ENCODE measurements at regions not wholly inside any gene's neighbourhood (a gene's known extent, or its start where the extent isn't known, plus 50 kb on each side); places are given as distances from the start of the nearest gene placed in this dataset.

- no peak for DNase-seq (ENCODE audit: insufficient read length)
- no peak for TF ChIP-seq POLR2AphosphoS5 (IDR thresholded peaks at IDR 0.05; ENCODE audit: low read depth, low read length)
- no peak for TF ChIP-seq POLR2A (IDR thresholded peaks at IDR 0.05; ENCODE audit: low read depth, low read length)
- TF ChIP-seq TAF1 (IDR thresholded peaks at IDR 0.05; ENCODE audit: borderline replicate concordance, low read depth, low read length): no peak
- FAIRE-seq: no peak
Measured at GRCh38 chr4:146998157-146998556, 52.5 kb upstream of the TTC29 start.

GRCh38 chr4:147003956-147004809, 58.5 kb upstream of the TTC29 start:
- no peak for DNase-seq (ENCODE audit: insufficient read length)
- FAIRE-seq: no peak
- no peak for TF ChIP-seq POLR2A (IDR thresholded peaks at IDR 0.05; ENCODE audit: low read depth, low read length)
- TF ChIP-seq TAF1 (IDR thresholded peaks at IDR 0.05; ENCODE audit: borderline replicate concordance, low read depth, low read length): no peak
- no peak for TF ChIP-seq POLR2AphosphoS5 (IDR thresholded peaks at IDR 0.05; ENCODE audit: low read depth, low read length)

GRCh38 chr4:147006229-147006628, 60.6 kb upstream of the TTC29 start:
- DNase-seq (ENCODE audit: insufficient read length) (no peak), FAIRE-seq (no peak)
- TF ChIP-seq POLR2A (IDR thresholded peaks at IDR 0.05; ENCODE audit: low read depth, low read length) (no peak), POLR2AphosphoS5 (IDR thresholded peaks at IDR 0.05; ENCODE audit: low read depth, low read length) (no peak), TAF1 (IDR thresholded peaks at IDR 0.05; ENCODE audit: borderline replicate concordance, low read depth, low read length) (no peak)

GRCh38 chr4:147009875-147010274, 64.2 kb upstream of the TTC29 start:
- no peak for FAIRE-seq
- no peak for DNase-seq (ENCODE audit: insufficient read length)
- TF ChIP-seq POLR2A (IDR thresholded peaks at IDR 0.05; ENCODE audit: low read depth, low read length): no peak
- no peak for TF ChIP-seq TAF1 (IDR thresholded peaks at IDR 0.05; ENCODE audit: borderline replicate concordance, low read depth, low read length)
- no peak for TF ChIP-seq POLR2AphosphoS5 (IDR thresholded peaks at IDR 0.05; ENCODE audit: low read depth, low read length)

GRCh38 chr4:147011411-147011810, 65.7 kb upstream of the TTC29 start:
- TF ChIP-seq TAF1 (IDR thresholded peaks at IDR 0.05; ENCODE audit: borderline replicate concordance, low read depth, low read length) (no peak), POLR2A (IDR thresholded peaks at IDR 0.05; ENCODE audit: low read depth, low read length) (no peak), POLR2AphosphoS5 (IDR thresholded peaks at IDR 0.05; ENCODE audit: low read depth, low read length) (no peak)
- DNase-seq (ENCODE audit: insufficient read length) (no peak), FAIRE-seq (no peak)

- no peak for DNase-seq (ENCODE audit: insufficient read length)
- TF ChIP-seq POLR2AphosphoS5 (IDR thresholded peaks at IDR 0.05; ENCODE audit: low read depth, low read length): no peak
- no peak for TF ChIP-seq TAF1 (IDR thresholded peaks at IDR 0.05; ENCODE audit: borderline replicate concordance, low read depth, low read length)
- no peak for TF ChIP-seq POLR2A (IDR thresholded peaks at IDR 0.05; ENCODE audit: low read depth, low read length)
- FAIRE-seq: no peak
Measured at GRCh38 chr4:147012059-147012707, 66.5 kb upstream of the TTC29 start.

- no peak for DNase-seq (ENCODE audit: insufficient read length)
- no peak for FAIRE-seq
- TF ChIP-seq POLR2A (IDR thresholded peaks at IDR 0.05; ENCODE audit: low read depth, low read length) (no peak), POLR2AphosphoS5 (IDR thresholded peaks at IDR 0.05; ENCODE audit: low read depth, low read length) (no peak), TAF1 (IDR thresholded peaks at IDR 0.05; ENCODE audit: borderline replicate concordance, low read depth, low read length) (no peak)
Measured at GRCh38 chr4:147014946-147015345, 69.3 kb upstream of the TTC29 start.

GRCh38 chr4:147015491-147015890, 69.8 kb upstream of the TTC29 start:
- no peak for TF ChIP-seq TAF1 (IDR thresholded peaks at IDR 0.05; ENCODE audit: borderline replicate concordance, low read depth, low read length)
- TF ChIP-seq POLR2A (IDR thresholded peaks at IDR 0.05; ENCODE audit: low read depth, low read length): no peak
- TF ChIP-seq POLR2AphosphoS5 (IDR thresholded peaks at IDR 0.05; ENCODE audit: low read depth, low read length): no peak
- DNase-seq (ENCODE audit: insufficient read length) (no peak), FAIRE-seq (no peak)

- TF ChIP-seq POLR2A (IDR thresholded peaks at IDR 0.05; ENCODE audit: low read depth, low read length) (no peak), POLR2AphosphoS5 (IDR thresholded peaks at IDR 0.05; ENCODE audit: low read depth, low read length) (no peak), TAF1 (IDR thresholded peaks at IDR 0.05; ENCODE audit: borderline replicate concordance, low read depth, low read length) (no peak)
- DNase-seq (ENCODE audit: insufficient read length) (no peak), FAIRE-seq (no peak)
Measured at GRCh38 chr4:147017081-147017480, 71.4 kb upstream of the TTC29 start.

- DNase-seq (ENCODE audit: insufficient read length) (no peak), FAIRE-seq (peak; percentile 84)
- no peak for TF ChIP-seq POLR2AphosphoS5 (IDR thresholded peaks at IDR 0.05; ENCODE audit: low read depth, low read length)
- no peak for TF ChIP-seq POLR2A (IDR thresholded peaks at IDR 0.05; ENCODE audit: low read depth, low read length)
- TF ChIP-seq TAF1 (IDR thresholded peaks at IDR 0.05; ENCODE audit: borderline replicate concordance, low read depth, low read length): no peak
Measured at GRCh38 chr4:147019091-147019490, 73.4 kb upstream of the TTC29 start.

- TF ChIP-seq POLR2A (IDR thresholded peaks at IDR 0.05; ENCODE audit: low read depth, low read length) (no peak), TAF1 (IDR thresholded peaks at IDR 0.05; ENCODE audit: borderline replicate concordance, low read depth, low read length) (no peak), POLR2AphosphoS5 (IDR thresholded peaks at IDR 0.05; ENCODE audit: low read depth, low read length) (no peak)
- no peak for FAIRE-seq
Measured at GRCh38 chr4:147020456-147020855, 74.8 kb upstream of the TTC29 start.

GRCh38 chr4:147025042-147025441, 79.4 kb upstream of the TTC29 start:
- FAIRE-seq (no peak), DNase-seq (ENCODE audit: insufficient read length) (no peak)
- TF ChIP-seq POLR2AphosphoS5 (IDR thresholded peaks at IDR 0.05; ENCODE audit: low read depth, low read length) (no peak), POLR2A (IDR thresholded peaks at IDR 0.05; ENCODE audit: low read depth, low read length) (no peak), TAF1 (IDR thresholded peaks at IDR 0.05; ENCODE audit: borderline replicate concordance, low read depth, low read length) (no peak)

More at GRCh38 chr4:147020456-147020855, 74.8 kb upstream of the TTC29 start:
- DNase-seq (ENCODE audit: insufficient read length): no peak

All from GM12892 (cell line).